Spleen (tissue), 7 donors: ENCODE measurements at regions not wholly inside any gene's neighbourhood (a gene's known extent, or its start where the extent isn't known, plus 50 kb on each side); places are given as distances from the start of the nearest gene placed in this dataset.

Experiments used
- CTCF ChIP-seq, 11 experiments: fragments of 200-600 bp in 7 of 11; fragments of 450-650 bp in 4 of 11; sonication (generic) in 4 of 11; IDR thresholded peaks in 8 of 11; conservative IDR thresholded peaks in 3 of 11; 1 replicate in 7 of 11; 2 replicates in 4 of 11; pipeline versions ENCODE4 v1.4.0 to v1.8.0; 2016 to 2021; ENCODE audit warnings: antibody characterized with exemption in 11 of 11, inconsistent platforms in 4 of 11, mild to moderate bottlenecking in 1 of 11
- POLR2A ChIP-seq, 3 donors: fragments of 450-650 bp; IDR thresholded peaks; one replicate each; pipeline ENCODE4 v1.5.1; 2017; ENCODE audit warnings: antibody characterized with exemption in 3 of 3, mild to moderate bottlenecking in 1 of 3
- donor health status: DM: no; HTN: no; CAD: no; lungs with moderate emphysema.
- donor health status: DM: no; HTN: no; CAD: no.
- donor health status: DM: no; HTN: no; CAD: no.

- TF ChIP-seq CTCF (IDR thresholded peaks at IDR 0.05 in 8 of 11, conservative IDR thresholded peaks at IDR 0.05 in 3 of 11) (peak in 5 of 11 experiments; percentile 30 to 56 (median 48)), POLR2A (IDR thresholded peaks at IDR 0.05) (no peak)
These were observed 304.1 kb upstream of the TECRL start for GRCh38 chr4:64713256-64713840.
